KG1 (cell line): ENCODE measurements at regions not wholly inside any gene's neighbourhood (a gene's known extent, or its start where the extent isn't known, plus 50 kb on each side); places are given as distances from the start of the nearest gene placed in this dataset.

Experiments
- DNase-seq: peaks from one replicate; lab custom pipeline; 2025; lab: John Stamatoyannopoulos, UW

GRCh38 chr13:99822820-99823219 lies 148.7 kb downstream of the ZIC5 start:
- DNase-seq, result no peak

- DNase-seq, result no peak
Measured at GRCh38 chr13:99821741-99822140, 149.8 kb downstream of the ZIC5 start.

- no peak for DNase-seq
Measured at GRCh38 chr13:99819967-99820366, 151.6 kb downstream of the ZIC5 start.

GRCh38 chr13:99816321-99816720 lies 155.2 kb downstream of the ZIC5 start:
- no peak for DNase-seq

GRCh38 chr13:99813336-99814095 lies 158.1 kb downstream of the ZIC5 start:
- no peak for DNase-seq

- DNase-seq, result no peak
Measured at GRCh38 chr13:99812625-99813024, 158.9 kb downstream of the ZIC5 start.

GRCh38 chr13:99811067-99811700 lies 160.4 kb downstream of the ZIC5 start:
- DNase-seq, result no peak

- no peak for DNase-seq
Measured at GRCh38 chr13:99809926-99810325, 161.6 kb downstream of the ZIC5 start.

- DNase-seq, result no peak
Measured at GRCh38 chr13:99809496-99809895, 162.1 kb downstream of the ZIC5 start.

- DNase-seq, result no peak
Measured at GRCh38 chr13:99808786-99809185, 162.8 kb downstream of the ZIC5 start.

GRCh38 chr13:99806671-99807070 lies 164.9 kb downstream of the ZIC5 start:
- no peak for DNase-seq

- DNase-seq, result no peak
Measured at GRCh38 chr13:99805361-99805760, 166.2 kb downstream of the ZIC5 start.

GRCh38 chr13:99803141-99803540 lies 168.4 kb downstream of the ZIC5 start:
- DNase-seq, result no peak

- DNase-seq, result no peak
Measured at GRCh38 chr13:99802416-99802815, 169.2 kb downstream of the ZIC5 start.

- no peak for DNase-seq
Measured at GRCh38 chr13:99800951-99801350, 170.6 kb downstream of the ZIC5 start.

- DNase-seq, result no peak
Measured at GRCh38 chr13:99800011-99800410, 171.6 kb downstream of the ZIC5 start.

GRCh38 chr13:99798756-99799155 lies 172.8 kb downstream of the ZIC5 start:
- no peak for DNase-seq

GRCh38 chr13:99797691-99798090 lies 173.9 kb downstream of the ZIC5 start:
- no peak for DNase-seq

GRCh38 chr13:99796175-99796819 lies 175.3 kb downstream of the ZIC5 start:
- no peak for DNase-seq

GRCh38 chr13:99792079-99792921 lies 179.3 kb downstream of the ZIC5 start:
- DNase-seq, result no peak

- DNase-seq, result no peak
Measured at GRCh38 chr13:99782669-99783068, 188.9 kb downstream of the ZIC5 start.

- no peak for DNase-seq
Measured at GRCh38 chr13:99778500-99778899, 193.1 kb downstream of the ZIC5 start.
